Neural progenitor cell (in vitro differentiated cells): ENCODE measurements at regions not wholly inside any gene's neighbourhood (a gene's known extent, or its start where the extent isn't known, plus 50 kb on each side); places are given as distances from the start of the nearest gene placed in this dataset.
"Not testable (repeated sequence)": the region's sequence is repeated elsewhere in the genome, so short reads cannot be mapped to it uniquely, and the experiment has no call there.

Experiments used
- DNase-seq: peaks from one replicate; pipeline ENCODE4 v3.0.0-alpha.2; 2016; ENCODE audit warnings: low spot score
- H2AFZ ChIP-seq: fragments of 200-600 bp; sonication (generic); replicated peaks from 2 replicates; pipeline ENCODE4 v1.6.1; 2016; ENCODE audit warnings: antibody characterized with exemption
- H3F3A ChIP-seq: fragments of 200-600 bp; sonication (generic); 2 replicates; pipeline ENCODE4 v1.6.1; 2016; ENCODE audit warnings: antibody characterized with exemption, low read depth
- H3K27ac ChIP-seq: fragments of 200-600 bp; sonication (generic); 2 replicates; pipeline ENCODE4 v1.5.1; 2016; ENCODE audit warnings: mild to moderate bottlenecking
- H3K27me3 ChIP-seq: fragments of 200-600 bp; sonication (generic); 2 replicates; pipeline ENCODE4 v1.6.1; 2016; ENCODE audit warnings: mild to moderate bottlenecking, moderate library complexity
- H3K36me3 ChIP-seq: fragments of 200-600 bp; sonication (generic); 2 replicates; pipeline ENCODE4 v1.5.1; 2016
- H3K4me1 ChIP-seq: fragments of 200-600 bp; sonication (generic); 2 replicates; pipeline ENCODE4 v1.6.1; 2016; ENCODE audit warnings: mixed run types
- H3K4me2 ChIP-seq: fragments of 200-600 bp; sonication (generic); 2 replicates; pipeline ENCODE4 v1.6.1; 2016
- H3K4me3 ChIP-seq: fragments of 200-600 bp; sonication (generic); 2 replicates; pipeline ENCODE4 v1.5.1; 2016
- H3K79me2 ChIP-seq: fragments of 200-600 bp; sonication (generic); 2 replicates; pipeline ENCODE4 v1.6.1; 2016; ENCODE audit warnings: low read depth
- H3K9ac ChIP-seq: fragments of 200-600 bp; sonication (generic); 2 replicates; pipeline ENCODE4 v1.6.1; 2016
- H3K9me3 ChIP-seq: fragments of 200-600 bp; sonication (generic); 2 replicates; pipeline ENCODE4 v1.5.1; 2016; ENCODE audit warnings: low read depth
- H4K20me1 ChIP-seq: fragments of 200-600 bp; sonication (generic); 2 replicates; pipeline ENCODE4 v1.6.1; 2016; ENCODE audit warnings: low read depth
- H3K27ac Mint-ChIP-seq: 3 replicates; pipeline ENCODE4 v1.8.0; 2021; ENCODE audit warnings: mixed read lengths
- H3K27me3 Mint-ChIP-seq: 2 replicates; pipeline ENCODE4 v1.8.0; 2022; ENCODE audit warnings: low read depth, mild to moderate bottlenecking, inconsistent platforms, moderate library complexity, mixed read lengths; ENCODE audit not compliant: insufficient read depth
- H3K36me3 Mint-ChIP-seq: 3 replicates; pipeline ENCODE4 v1.8.0; 2021; ENCODE audit warnings: mixed read lengths
- H3K4me1 Mint-ChIP-seq: 3 replicates; pipeline ENCODE4 v1.8.0; 2021; ENCODE audit warnings: mixed read lengths
- H3K4me3 Mint-ChIP-seq: 3 replicates; pipeline ENCODE4 v1.8.0; 2021; ENCODE audit warnings: mild to moderate bottlenecking, moderate library complexity, mixed read lengths
- H3K9me3 Mint-ChIP-seq: 3 replicates; pipeline ENCODE4 v1.8.0; 2020; ENCODE audit warnings: mixed read lengths
- EZH2 ChIP-seq: fragments of 200-600 bp; sonication (generic); IDR thresholded peaks from 2 replicates; pipeline ENCODE4 v1.6.1; 2017; ENCODE audit warnings: antibody characterized with exemption, mild to moderate bottlenecking, moderate library complexity
- EZH2phosphoT487 ChIP-seq: fragments of 200-600 bp; sonication (generic); IDR thresholded peaks from 2 replicates; pipeline ENCODE4 v1.6.1; 2017; ENCODE audit warnings: antibody characterized with exemption
- TF ChIP-seq, protein P1 (sequence below): fragments of 200-600 bp; sonication (generic); IDR thresholded peaks from 2 replicates; pipeline ENCODE4 v1.5.1; 2017; ENCODE audit warnings: antibody characterized with exemption, mild to moderate bottlenecking

DNA sequence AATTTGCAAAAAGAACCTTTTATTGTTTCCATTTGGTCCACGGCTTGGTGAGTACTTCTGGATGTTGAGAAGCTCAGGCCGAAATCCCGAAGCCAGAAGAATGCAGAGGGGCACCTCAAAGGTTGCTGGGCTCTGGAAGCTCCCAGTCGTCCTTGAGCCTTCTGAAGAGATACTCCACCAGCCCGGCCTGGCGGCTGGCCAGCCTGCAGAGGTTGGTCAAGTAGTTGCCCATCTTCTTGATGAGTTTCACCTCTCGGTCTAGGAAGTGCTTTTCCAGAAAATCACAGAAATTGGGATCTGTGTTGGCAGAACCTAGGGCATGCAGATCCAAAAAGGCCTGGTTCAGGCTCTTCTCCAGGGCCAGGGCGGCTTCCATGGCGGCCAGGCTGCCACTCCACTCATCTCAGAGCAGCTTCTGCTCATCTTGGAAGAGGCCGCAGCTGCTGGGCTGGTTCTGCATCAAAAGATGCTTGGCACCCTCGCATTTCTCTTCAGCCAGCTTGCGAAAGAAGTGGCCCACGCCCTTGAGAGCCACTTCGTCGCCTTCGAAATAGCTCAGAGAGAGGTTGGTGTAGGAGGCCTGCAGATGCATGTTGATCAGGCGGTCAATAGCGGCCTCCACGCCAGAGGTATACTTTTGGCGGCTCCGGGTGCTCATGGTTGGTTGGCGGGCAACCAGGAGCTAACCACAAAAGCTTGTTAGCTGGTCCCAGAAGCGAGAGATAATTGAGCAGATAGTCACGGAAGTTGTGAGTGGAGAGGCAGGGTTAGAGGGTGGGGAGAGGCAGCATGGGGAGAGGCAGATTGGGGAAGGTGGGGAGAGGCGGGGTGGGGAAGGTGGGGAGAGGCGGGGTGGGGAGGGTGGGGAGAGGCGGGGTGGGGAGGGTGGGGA, 76.5 kb upstream of the TSPAN7 start:
- no peak for DNase-seq
- H3K27ac Mint-ChIP-seq: no peak overlapping the region

DNA sequence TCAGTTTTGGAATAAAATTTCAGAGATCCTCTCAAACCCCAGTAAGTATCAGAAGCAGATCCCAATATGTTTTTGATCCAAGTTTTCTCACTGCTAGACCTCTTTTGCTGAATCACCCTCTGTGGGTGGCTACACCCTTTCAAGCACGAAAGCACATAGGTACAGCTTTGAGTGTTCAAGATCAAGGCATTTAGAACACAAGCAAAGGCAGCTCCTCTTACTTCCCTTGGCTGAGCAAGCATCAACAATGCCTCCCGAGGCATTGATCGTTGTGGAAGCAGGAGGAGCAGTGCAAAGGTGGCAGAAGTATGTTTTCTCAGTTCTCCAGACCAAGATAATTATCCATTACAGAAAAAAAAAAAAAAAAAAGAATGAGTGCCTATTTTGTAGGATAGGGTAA, 72.0 kb upstream of the TSPAN7 start:
- peaks cover 4% of the 10 kb centered on the region for H3K9me3 Mint-ChIP-seq

More for the DNA sequence above, 76.5 kb upstream of the TSPAN7 start:
- no peak overlapping the region for H2AFZ ChIP-seq
- H3K27me3 ChIP-seq: no peaks in the 10 kb centered on the region
- no peaks in the 10 kb centered on the region for H3F3A ChIP-seq
- H3K9me3 ChIP-seq: peaks cover 3% of the 10 kb centered on the region
- Mint-ChIP-seq H3K27me3 (no peaks in the 10 kb centered on the region), H3K36me3 (no peaks in the 10 kb centered on the region), H3K4me1 (no peaks in the 10 kb centered on the region), H3K4me3 (no peak overlapping the region), H3K9me3 (peaks cover 4% of the 10 kb centered on the region)
- no peak overlapping the region for H3K9ac ChIP-seq
- no peaks in the 10 kb centered on the region for H3K4me1 ChIP-seq
- H3K36me3 ChIP-seq: no peaks in the 10 kb centered on the region
- no peak overlapping the region for H3K4me3 ChIP-seq
- no peak overlapping the region for H3K4me2 ChIP-seq
- no peak for TF ChIP-seq EZH2
- TF ChIP-seq, protein P1, sequence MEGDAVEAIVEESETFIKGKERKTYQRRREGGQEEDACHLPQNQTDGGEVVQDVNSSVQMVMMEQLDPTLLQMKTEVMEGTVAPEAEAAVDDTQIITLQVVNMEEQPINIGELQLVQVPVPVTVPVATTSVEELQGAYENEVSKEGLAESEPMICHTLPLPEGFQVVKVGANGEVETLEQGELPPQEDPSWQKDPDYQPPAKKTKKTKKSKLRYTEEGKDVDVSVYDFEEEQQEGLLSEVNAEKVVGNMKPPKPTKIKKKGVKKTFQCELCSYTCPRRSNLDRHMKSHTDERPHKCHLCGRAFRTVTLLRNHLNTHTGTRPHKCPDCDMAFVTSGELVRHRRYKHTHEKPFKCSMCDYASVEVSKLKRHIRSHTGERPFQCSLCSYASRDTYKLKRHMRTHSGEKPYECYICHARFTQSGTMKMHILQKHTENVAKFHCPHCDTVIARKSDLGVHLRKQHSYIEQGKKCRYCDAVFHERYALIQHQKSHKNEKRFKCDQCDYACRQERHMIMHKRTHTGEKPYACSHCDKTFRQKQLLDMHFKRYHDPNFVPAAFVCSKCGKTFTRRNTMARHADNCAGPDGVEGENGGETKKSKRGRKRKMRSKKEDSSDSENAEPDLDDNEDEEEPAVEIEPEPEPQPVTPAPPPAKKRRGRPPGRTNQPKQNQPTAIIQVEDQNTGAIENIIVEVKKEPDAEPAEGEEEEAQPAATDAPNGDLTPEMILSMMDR: no peak
- no peak for TF ChIP-seq EZH2phosphoT487
- no peaks in the 10 kb centered on the region for H4K20me1 ChIP-seq
- H3K27ac ChIP-seq: no peak overlapping the region
- no peaks in the 10 kb centered on the region for H3K79me2 ChIP-seq

DNA sequence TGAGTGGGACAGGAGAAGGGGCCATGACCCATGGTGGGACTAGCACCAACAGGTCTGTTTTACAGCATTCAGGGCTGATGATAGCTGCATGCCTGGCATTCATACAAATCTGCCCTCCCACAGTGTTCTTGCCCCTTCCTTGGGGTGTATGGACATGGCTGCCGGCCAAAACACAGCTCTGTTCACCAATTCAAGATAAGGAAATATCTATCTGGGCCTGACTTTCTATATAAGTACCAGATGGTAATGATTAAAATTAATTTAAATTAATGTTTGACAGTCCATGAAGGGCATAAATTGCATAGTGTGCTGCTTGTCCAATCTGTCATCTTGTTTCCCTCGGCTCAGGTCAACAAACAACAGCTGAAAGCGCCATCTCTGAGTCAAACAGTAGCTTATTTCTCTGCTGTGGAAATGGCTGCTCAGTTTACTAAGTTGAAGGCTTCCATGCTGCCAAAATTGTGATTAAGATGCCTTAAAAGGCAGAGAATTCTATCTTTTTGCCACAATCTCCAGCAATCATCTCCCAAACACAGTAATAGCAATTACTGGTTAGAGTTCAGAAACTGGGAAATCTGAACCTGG, 67.0 kb upstream of the TSPAN7 start:
- no peak overlapping the region for H3K4me3 ChIP-seq
- no peak overlapping the region for H2AFZ ChIP-seq
- Mint-ChIP-seq H3K4me3 (no peak overlapping the region), H3K4me1 (no peaks in the 10 kb centered on the region), H3K27ac (no peak overlapping the region), H3K36me3 (no peaks in the 10 kb centered on the region), H3K27me3 (peaks cover 5% of the 10 kb centered on the region), H3K9me3 (peaks cover 1% of the 10 kb centered on the region)
- no peak for DNase-seq
- no peaks in the 10 kb centered on the region for H3F3A ChIP-seq
- H3K4me2 ChIP-seq: no peak overlapping the region
- H3K79me2 ChIP-seq: no peaks in the 10 kb centered on the region
- no peaks in the 10 kb centered on the region for H4K20me1 ChIP-seq
- H3K9ac ChIP-seq: no peak overlapping the region
- H3K27me3 ChIP-seq: no peaks in the 10 kb centered on the region
- no peaks in the 10 kb centered on the region for H3K4me1 ChIP-seq
- TF ChIP-seq EZH2phosphoT487: no peak
- TF ChIP-seq, protein P1: no peak
- no peak for TF ChIP-seq EZH2
- no peaks in the 10 kb centered on the region for H3K36me3 ChIP-seq
- H3K9me3 ChIP-seq: no peaks in the 10 kb centered on the region
- no peak overlapping the region for H3K27ac ChIP-seq

More for the DNA sequence above, 72.0 kb upstream of the TSPAN7 start:
- Histone ChIP-seq H4K20me1 (no peaks in the 10 kb centered on the region), H3K27ac (no peak overlapping the region), H3K9ac (no peak overlapping the region), H3K27me3 (no peaks in the 10 kb centered on the region), H3K36me3 (no peaks in the 10 kb centered on the region), H3K79me2 (no peaks in the 10 kb centered on the region), H3F3A (no peaks in the 10 kb centered on the region), H2AFZ (no peak overlapping the region), H3K4me2 (no peak overlapping the region), H3K4me3 (no peak overlapping the region), H3K9me3 (peaks cover 3% of the 10 kb centered on the region), H3K4me1 (no peaks in the 10 kb centered on the region)
- TF ChIP-seq, protein P1: no peak
- TF ChIP-seq EZH2: no peak
- DNase-seq: no peak
- Mint-ChIP-seq H3K27me3 (no peaks in the 10 kb centered on the region), H3K36me3 (no peaks in the 10 kb centered on the region), H3K27ac (no peak overlapping the region), H3K4me1 (no peaks in the 10 kb centered on the region), H3K4me3 (no peak overlapping the region)

DNA sequence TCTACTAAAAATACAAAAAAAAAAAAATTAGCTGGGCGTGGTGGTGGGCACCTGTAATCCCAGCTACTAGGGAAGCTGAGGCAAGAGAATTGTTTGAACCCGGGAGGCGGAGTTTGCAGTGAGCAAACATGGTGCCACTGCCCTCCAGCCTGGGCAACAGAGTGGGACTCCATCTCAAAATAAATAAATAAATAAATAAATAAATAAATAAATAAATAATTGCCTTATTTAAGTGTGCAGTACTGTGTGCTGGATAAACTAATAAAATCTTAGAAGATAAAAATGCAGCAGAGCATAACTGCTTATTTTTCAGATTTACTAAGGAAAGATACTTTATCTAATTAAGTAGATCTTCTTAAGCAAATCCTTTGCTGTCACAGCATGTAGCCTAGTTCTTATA, 61.7 kb upstream of the TSPAN7 start:
- not testable (repeated sequence) for H3K4me3 Mint-ChIP-seq

More for the DNA sequence above, 61.7 kb upstream of the TSPAN7 start:
- not testable (repeated sequence) for H3K36me3 ChIP-seq, H3K4me2 ChIP-seq, H3K79me2 ChIP-seq, H3K4me1 Mint-ChIP-seq, H3F3A ChIP-seq, H3K27ac ChIP-seq, H3K27ac Mint-ChIP-seq, H3K9me3 ChIP-seq, H3K9ac ChIP-seq, H3K27me3 Mint-ChIP-seq, H3K27me3 ChIP-seq, H3K4me1 ChIP-seq, H3K4me3 ChIP-seq, DNase-seq, H2AFZ ChIP-seq, H4K20me1 ChIP-seq, H3K36me3 Mint-ChIP-seq
- peaks cover 15% of the 10 kb centered on the region for H3K9me3 Mint-ChIP-seq
